Effector memory CD4-positive, alpha-beta T cell (primary cell): ENCODE measurements at regions not wholly inside any gene's neighbourhood (a gene's known extent, or its start where the extent isn't known, plus 50 kb on each side); places are given as distances from the start of the nearest gene placed in this dataset.

ENCODE experiments used
- DNase-seq, 3 donors: peaks; one replicate each; pipeline ENCODE4 v3.0.0-alpha.2; 2020
- H3K27ac ChIP-seq: 2 replicates; pipeline ENCODE4 v1.7.0; 2013; ENCODE audit warnings: mild to moderate bottlenecking, low read length, moderate library complexity; ENCODE audit not compliant: insufficient read depth, poor library complexity, severe bottlenecking
- H3K27me3 ChIP-seq: replicated peaks from 2 replicates; pipeline ENCODE4 v1.7.0; 2013; ENCODE audit warnings: mild to moderate bottlenecking, low read length; ENCODE audit not compliant: insufficient read depth, control insufficient read depth, poor library complexity, severe bottlenecking
- H3K36me3 ChIP-seq: 2 replicates; pipeline ENCODE4 v1.7.0; 2013; ENCODE audit warnings: mild to moderate bottlenecking, low read length, moderate library complexity; ENCODE audit not compliant: control insufficient read depth, insufficient read depth
- H3K4me1 ChIP-seq: 2 replicates; pipeline ENCODE4 v1.7.0; 2013; ENCODE audit warnings: low read length, mild to moderate bottlenecking; ENCODE audit not compliant: control insufficient read depth, insufficient read depth, poor library complexity, severe bottlenecking
- H3K4me3 ChIP-seq: 2 replicates; pipeline ENCODE4 v1.7.0; 2013; ENCODE audit warnings: low read length, low read depth, mild to moderate bottlenecking; ENCODE audit not compliant: insufficient read depth, poor library complexity, severe bottlenecking
- H3K9me3 ChIP-seq: 2 replicates; pipeline ENCODE4 v1.7.0; 2013; ENCODE audit warnings: mild to moderate bottlenecking, low read length, moderate library complexity; ENCODE audit not compliant: control insufficient read depth

DNA sequence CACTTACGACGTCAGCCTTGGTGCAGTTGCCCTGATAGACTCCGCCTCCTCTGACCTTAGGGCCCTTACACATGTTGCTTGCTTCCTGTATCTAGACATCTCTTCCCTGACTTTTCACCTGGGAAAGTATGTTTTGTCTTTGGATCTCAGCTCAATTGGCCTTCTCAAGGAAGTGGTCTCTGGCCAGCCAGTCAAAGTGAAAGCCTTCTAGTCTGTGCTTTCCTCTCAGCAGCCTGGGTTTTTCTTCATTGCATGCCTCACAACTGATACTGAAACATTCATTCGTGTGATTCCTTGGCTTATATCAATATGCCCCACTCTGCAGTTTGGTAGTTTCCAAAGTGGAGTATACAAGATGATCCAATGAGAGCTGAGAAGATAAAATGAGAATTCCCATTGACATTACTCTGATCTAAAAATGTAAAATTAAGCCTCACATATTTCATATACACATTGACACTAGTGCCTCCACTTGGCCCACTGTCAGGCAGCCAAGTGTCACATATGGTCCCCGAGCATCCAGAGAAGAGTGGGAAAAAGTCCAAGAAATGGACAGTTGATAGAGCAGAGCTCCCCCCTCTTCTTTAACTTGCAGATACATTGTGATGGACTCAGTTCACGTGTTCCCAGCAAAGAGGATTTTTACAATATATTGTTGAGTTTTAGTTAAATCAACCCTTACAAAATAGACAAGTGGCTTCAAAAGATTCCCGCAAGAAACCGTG lies 371.2 kb upstream of the ASIC2 start:
- Histone ChIP-seq H3K36me3 (no peaks in the 10 kb centered on the region), H3K4me3 (no peak overlapping the region), H3K4me1 (peaks cover 8% of the 10 kb centered on the region), H3K9me3 (no peaks in the 10 kb centered on the region), H3K27ac (no peak overlapping the region), H3K27me3 (no peaks in the 10 kb centered on the region)
- DNase-seq, result no peak

DNA sequence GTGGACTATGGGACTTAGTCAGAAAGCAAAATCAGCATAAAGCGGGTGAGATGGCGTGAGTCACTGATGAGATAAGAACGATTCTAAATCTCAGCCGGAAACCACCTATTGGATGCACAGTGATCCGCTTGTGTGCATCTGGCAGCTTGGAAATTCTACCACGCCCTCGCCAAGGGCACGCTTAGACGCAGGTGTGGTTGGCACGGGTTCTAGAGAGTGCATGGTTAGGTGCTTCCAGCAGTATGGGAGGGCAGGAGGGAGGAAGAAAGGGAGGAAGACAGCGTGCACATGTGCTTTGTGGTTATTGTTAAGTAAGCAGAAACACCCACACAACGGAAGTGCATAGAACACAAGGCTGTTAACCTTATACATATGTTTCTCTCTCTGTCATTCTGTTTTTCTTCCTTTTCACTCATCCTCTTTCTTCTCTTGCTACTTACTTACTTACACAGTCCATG lies 374.0 kb upstream of the ASIC2 start:
- H3K9me3 ChIP-seq, result no peaks in the 10 kb centered on the region
- no peak overlapping the region for H3K27ac ChIP-seq
- peaks cover 8% of the 10 kb centered on the region for H3K4me1 ChIP-seq
- H3K27me3 ChIP-seq, result no peaks in the 10 kb centered on the region
- DNase-seq, result peak in 2 of 3 donors; percentile 4 to 8
- H3K4me3 ChIP-seq, result no peak overlapping the region
- H3K36me3 ChIP-seq, result no peaks in the 10 kb centered on the region

DNA sequence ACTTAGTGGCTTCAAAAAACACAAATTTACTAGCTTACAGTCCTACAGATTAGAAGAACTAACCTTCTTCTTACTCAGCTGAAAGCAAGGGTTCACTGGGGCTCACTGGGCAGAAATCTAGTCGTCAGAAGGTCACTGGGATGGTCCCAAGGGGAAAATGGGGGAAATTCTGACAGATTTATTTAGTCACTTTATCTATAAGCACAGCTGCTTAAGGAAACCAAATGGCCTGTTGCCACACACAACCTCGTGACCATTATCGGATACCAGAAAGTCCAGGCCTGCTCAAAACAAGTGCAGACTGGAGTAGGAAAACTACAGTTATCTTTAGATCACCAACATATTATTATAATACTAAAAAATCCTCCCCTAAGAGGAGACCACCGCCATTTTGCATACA lies 374.6 kb upstream of the ASIC2 start:
- H3K36me3 ChIP-seq, result no peaks in the 10 kb centered on the region
- no peak overlapping the region for H3K27ac ChIP-seq
- H3K4me3 ChIP-seq, result no peak overlapping the region
- DNase-seq, result no peak
- H3K9me3 ChIP-seq, result no peaks in the 10 kb centered on the region
- peaks cover 8% of the 10 kb centered on the region for H3K4me1 ChIP-seq
- no peaks in the 10 kb centered on the region for H3K27me3 ChIP-seq

DNA sequence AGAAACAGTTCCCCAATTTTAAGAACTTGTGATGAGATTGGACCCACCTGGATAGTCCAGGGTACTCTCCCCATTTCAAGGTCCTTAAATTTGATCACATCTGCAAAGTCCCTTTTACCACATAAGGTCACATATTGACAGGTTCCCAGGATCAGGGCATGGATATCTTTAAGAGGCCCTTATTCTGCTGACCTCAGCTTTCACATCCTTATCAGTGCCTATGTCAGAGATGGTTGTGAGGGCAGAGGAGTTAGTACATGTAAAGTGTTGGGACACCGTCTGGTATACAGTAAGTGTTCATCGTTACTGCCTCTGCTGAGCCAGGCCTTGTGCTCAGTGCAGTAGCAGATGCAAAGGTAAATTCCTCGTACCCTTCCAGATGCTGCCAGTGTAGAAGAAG lies 375.4 kb upstream of the ASIC2 start:
- Histone ChIP-seq H3K9me3 (no peaks in the 10 kb centered on the region), H3K36me3 (no peaks in the 10 kb centered on the region), H3K4me1 (peaks cover 8% of the 10 kb centered on the region), H3K27ac (no peak overlapping the region), H3K4me3 (no peak overlapping the region), H3K27me3 (no peaks in the 10 kb centered on the region)
- DNase-seq, result no peak

DNA sequence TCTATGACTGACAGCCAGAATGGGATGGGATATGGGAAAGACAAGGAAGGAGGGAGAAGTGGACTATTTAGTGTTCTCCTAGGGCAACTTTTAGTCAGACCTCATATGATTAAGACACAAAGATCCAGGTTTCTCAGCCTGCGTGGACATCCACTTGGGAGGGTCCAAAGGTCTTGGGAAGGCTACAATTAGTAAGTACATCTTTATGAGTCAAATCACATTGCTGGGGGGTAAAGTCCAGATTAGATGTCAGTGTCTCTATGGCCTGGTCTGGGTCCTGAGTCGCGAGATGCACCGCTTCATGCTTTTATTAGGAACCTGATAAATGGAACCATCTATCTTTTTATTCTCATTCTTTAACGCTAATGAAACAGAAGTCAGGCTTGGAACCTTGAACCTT lies 378.4 kb upstream of the ASIC2 start:
- no peaks in the 10 kb centered on the region for H3K36me3 ChIP-seq
- H3K4me3 ChIP-seq, result no peak overlapping the region
- no peaks in the 10 kb centered on the region for H3K9me3 ChIP-seq
- no peaks in the 10 kb centered on the region for H3K27me3 ChIP-seq
- H3K4me1 ChIP-seq, result peaks cover 8% of the 10 kb centered on the region
- H3K27ac ChIP-seq, result no peak overlapping the region
- no peak for DNase-seq

DNA sequence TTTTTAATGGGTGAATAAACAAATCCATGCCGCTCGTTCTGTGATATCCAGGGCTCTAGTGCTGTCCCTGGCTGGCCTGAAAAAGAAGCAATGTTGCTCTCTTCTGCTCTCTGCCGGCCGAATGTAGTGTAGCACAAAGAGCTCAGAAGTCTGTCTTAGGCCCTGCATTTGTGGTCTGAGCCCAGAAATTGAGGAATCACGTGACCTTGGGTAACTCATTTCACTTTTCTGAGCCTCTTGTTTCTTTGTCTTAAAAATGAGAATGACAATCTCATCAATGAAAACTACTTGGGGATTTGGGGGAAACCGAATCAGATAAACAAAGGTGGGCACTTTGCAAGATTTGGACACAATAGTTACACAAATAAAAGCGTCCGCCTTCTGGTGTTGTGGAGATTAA lies 381.6 kb upstream of the ASIC2 start:
- Histone ChIP-seq H3K27me3 (no peaks in the 10 kb centered on the region), H3K9me3 (no peaks in the 10 kb centered on the region), H3K36me3 (no peaks in the 10 kb centered on the region), H3K4me3 (no peak overlapping the region), H3K4me1 (no peaks in the 10 kb centered on the region), H3K27ac (no peak overlapping the region)
- peak in 2 of 3 donors; percentile 2 to 14 for DNase-seq

DNA sequence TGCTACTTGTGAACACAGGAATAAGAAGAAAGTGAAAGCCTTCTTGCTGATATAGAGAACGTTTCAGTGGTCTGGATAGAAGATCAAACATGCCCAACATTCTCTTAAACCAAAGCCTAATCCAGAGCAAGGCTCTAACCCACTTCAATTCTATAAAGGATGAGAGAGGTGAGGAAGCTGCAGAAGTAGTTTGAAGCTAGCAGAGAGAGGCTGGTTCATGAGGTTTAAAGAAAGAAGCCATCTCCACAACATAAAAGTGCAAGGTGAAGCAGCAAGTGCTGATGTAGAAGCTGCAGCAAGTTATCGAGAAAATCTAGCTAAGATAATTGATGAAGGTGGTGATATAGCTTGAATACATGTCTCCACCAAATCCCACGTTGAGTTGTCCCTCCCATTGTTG lies 383.3 kb upstream of the ASIC2 start:
- Histone ChIP-seq H3K36me3 (no peaks in the 10 kb centered on the region), H3K4me3 (no peak overlapping the region), H3K4me1 (no peaks in the 10 kb centered on the region), H3K9me3 (no peaks in the 10 kb centered on the region), H3K27ac (no peak overlapping the region), H3K27me3 (no peaks in the 10 kb centered on the region)
- DNase-seq, result no peak

DNA sequence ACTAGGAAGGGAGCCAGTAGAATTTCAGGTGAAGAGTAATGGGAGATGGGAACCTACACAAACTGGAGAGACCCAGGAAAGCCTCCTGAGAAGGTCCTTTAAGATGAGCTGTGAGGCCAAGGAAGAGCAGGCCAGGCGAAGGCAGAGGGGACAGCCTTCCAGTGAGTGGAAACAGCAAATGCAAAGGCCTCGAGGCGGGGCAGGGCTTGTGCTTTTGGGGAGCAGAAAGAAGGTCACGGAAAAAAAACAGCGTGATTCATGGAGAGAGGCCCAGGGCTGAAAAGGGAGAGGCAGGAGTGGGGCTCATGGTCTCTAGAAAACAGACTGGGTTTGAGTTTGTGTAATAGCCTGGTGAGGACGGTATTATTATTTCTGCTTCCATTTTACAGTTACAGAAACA lies 386.5 kb upstream of the ASIC2 start:
- no peak for DNase-seq
- Histone ChIP-seq H3K36me3 (no peaks in the 10 kb centered on the region), H3K4me1 (no peaks in the 10 kb centered on the region), H3K9me3 (no peaks in the 10 kb centered on the region), H3K4me3 (no peak overlapping the region), H3K27ac (no peak overlapping the region), H3K27me3 (no peaks in the 10 kb centered on the region)

DNA sequence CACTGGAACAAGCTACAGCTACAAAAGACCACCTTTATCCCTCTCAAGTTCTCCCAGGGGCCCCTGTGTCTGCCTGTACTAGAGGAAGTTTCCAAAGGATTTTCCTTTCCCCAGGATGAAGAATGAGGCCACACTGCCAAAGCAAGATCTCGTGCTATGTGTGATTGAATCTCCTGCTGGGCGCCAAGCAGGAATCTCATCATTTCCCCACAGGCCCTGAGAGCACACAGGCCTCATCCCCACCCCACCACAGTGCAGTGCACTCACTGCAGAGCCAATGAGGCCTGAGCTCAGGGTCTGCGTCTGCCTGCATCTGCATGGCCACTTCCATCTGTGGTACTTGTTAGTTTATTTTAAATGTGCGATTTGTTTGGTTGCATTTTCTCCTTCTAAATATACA lies 387.4 kb upstream of the ASIC2 start:
- Histone ChIP-seq H3K36me3 (no peaks in the 10 kb centered on the region), H3K9me3 (no peaks in the 10 kb centered on the region), H3K4me1 (no peaks in the 10 kb centered on the region), H3K27me3 (no peaks in the 10 kb centered on the region), H3K4me3 (no peak overlapping the region), H3K27ac (no peak overlapping the region)
- no peak for DNase-seq

DNA sequence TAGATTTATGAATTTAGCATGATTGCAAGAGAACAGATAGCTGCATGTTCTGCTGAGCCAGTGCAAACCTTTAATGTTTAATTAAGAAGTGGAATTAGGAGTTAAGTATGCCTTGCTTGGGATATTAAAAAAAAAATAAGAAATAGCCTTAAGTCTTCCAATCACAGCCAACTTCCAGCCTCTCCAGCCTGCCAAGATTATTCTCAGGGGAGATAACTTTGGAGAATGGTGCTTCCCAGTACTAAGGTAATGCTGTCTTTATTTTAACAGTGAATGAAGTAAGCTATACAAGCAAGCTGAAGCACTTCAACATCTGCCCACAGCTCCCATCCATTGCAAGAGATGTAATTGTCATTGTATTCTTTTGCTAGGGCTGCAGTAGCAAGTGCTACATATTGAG lies 389.5 kb upstream of the ASIC2 start:
- DNase-seq, result no peak
- Histone ChIP-seq H3K9me3 (no peaks in the 10 kb centered on the region), H3K4me1 (no peaks in the 10 kb centered on the region), H3K27ac (no peak overlapping the region), H3K4me3 (no peak overlapping the region), H3K36me3 (no peaks in the 10 kb centered on the region), H3K27me3 (no peaks in the 10 kb centered on the region)
